ENCODE measurements at regions not wholly inside any gene's neighbourhood (a gene's known extent, or its start where the extent isn't known, plus 50 kb on each side); places are given as distances from the start of the nearest gene placed in this dataset.
"Not testable (repeated sequence)": the region's sequence is repeated elsewhere in the genome, so short reads cannot be mapped to it uniquely, and the experiment has no call there.

GRCh38 chr5:153381630-153382029 lies 108.8 kb upstream of the GRIA1 start:
- TF ChIP-seq CTCF (IDR thresholded peaks at IDR 0.05; ENCODE audit: insufficient read depth, low read length); GABPA (IDR thresholded peaks at IDR 0.05; ENCODE audit: low read depth); REST (IDR thresholded peaks at IDR 0.05; ENCODE audit: insufficient replicate concordance, low read depth): not testable (repeated sequence)
